ENCODE measurements at regions not wholly inside any gene's neighbourhood (a gene's known extent, or its start where the extent isn't known, plus 50 kb on each side); places are given as distances from the start of the nearest gene placed in this dataset.

DNA sequence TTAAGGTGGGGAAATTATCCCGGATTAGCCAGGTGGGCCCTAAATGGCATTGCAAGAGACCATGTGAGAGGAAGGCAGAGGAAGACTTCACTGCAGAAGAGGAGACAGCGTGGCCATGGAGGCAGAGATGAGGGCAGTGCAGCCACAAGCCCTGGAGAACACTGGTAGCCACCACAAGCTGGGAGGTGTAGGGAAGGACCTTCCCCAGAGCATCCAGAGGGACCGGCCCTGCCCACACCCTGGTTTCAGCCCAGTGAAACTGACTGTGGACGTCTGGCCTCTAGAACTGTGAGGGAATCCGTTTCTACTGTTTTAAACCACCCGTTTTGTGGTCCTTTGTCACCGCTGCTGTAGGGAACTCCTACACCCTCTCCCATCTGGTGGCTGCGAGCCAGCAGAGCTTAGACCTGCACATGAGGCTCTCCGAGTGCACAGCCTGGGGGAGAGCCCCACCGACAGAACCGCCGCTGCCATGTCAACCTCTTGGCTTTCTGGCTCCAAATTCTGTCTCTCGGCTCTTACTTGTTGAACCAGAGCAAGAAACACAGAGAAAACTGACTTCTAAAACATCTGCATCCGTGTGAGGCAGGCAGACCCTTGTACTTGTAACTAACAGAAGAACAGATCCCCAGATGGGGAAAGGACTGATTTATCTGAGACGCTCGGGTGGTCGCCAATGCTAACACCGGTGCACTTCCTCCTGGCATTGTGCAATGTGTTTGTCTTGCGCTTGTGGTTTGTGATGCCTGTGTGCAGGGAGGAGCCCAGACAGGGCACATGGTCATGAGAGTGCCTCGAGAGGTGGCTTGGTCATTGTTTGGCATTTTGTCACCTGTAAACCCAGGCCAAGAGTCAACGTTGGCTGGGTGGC is 90.8 kb upstream of the TMPRSS2 start:
- no peaks in the 10 kb centered on the region for H3K9me3 Mint-ChIP-seq
- peaks cover 21% of the 10 kb centered on the region for H3K27me3 Mint-ChIP-seq
- no peak overlapping the region for H3K27ac Mint-ChIP-seq
- no peaks in the 10 kb centered on the region for H3K4me1 Mint-ChIP-seq
- CTCF ChIA-PET, result no interaction called here
- no peak for DNase-seq
- no peak overlapping the region for H3K4me3 Mint-ChIP-seq
- no peaks in the 10 kb centered on the region for H3K36me3 Mint-ChIP-seq

- no peak for DNase-seq
- H3K4me3 Mint-ChIP-seq, result no peak overlapping the region
- no peaks in the 10 kb centered on the region for H3K36me3 Mint-ChIP-seq
- CTCF ChIA-PET, result no interaction called here
- H3K4me1 Mint-ChIP-seq, result no peaks in the 10 kb centered on the region
- no peaks in the 10 kb centered on the region for H3K9me3 Mint-ChIP-seq
- no peak overlapping the region for H3K27ac Mint-ChIP-seq
- peaks cover 21% of the 10 kb centered on the region for H3K27me3 Mint-ChIP-seq
Observed at GRCh38 chr21:41597811-41598231, 89.9 kb upstream of the TMPRSS2 start.

GRCh38 chr21:41597227-41597626 is 89.3 kb upstream of the TMPRSS2 start:
- H3K36me3 Mint-ChIP-seq, result no peaks in the 10 kb centered on the region
- H3K27me3 Mint-ChIP-seq, result peaks cover 21% of the 10 kb centered on the region
- H3K27ac Mint-ChIP-seq, result no peak overlapping the region
- no peak for DNase-seq
- H3K4me1 Mint-ChIP-seq, result no peaks in the 10 kb centered on the region
- CTCF ChIA-PET, result no interaction called here
- no peaks in the 10 kb centered on the region for H3K9me3 Mint-ChIP-seq
- no peak overlapping the region for H3K4me3 Mint-ChIP-seq

- Mint-ChIP-seq H3K4me1 (no peaks in the 10 kb centered on the region), H3K27ac (no peak overlapping the region), H3K36me3 (no peaks in the 10 kb centered on the region), H3K27me3 (peaks cover 21% of the 10 kb centered on the region), H3K9me3 (no peaks in the 10 kb centered on the region), H3K4me3 (no peak overlapping the region)
- no peak for DNase-seq
- CTCF ChIA-PET, result no interaction called here
Observed at GRCh38 chr21:41596241-41596925, 88.4 kb upstream of the TMPRSS2 start.

DNA sequence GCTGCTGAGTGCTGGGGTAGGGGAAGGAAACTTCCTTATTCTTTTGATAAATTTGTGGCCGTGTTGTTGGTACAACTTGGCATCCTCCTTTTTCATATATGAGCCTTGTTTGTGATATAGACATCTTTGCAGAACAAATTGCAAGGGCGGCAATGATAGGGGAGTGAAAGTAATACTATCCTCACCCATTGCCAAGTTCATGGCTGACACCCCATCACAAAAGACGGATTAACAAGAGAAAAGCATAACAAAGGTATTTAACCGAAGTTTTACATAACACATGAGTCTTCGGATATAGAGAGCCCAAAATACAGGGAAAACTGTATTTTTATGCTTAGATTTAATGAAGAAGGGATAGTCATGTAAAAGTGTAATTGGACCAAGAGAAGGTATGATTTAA is 86.3 kb upstream of the TMPRSS2 start:
- H3K27ac Mint-ChIP-seq, result no peak overlapping the region
- H3K36me3 Mint-ChIP-seq, result no peaks in the 10 kb centered on the region
- CTCF ChIA-PET, result no interaction called here
- H3K4me3 Mint-ChIP-seq, result no peak overlapping the region
- no peaks in the 10 kb centered on the region for H3K4me1 Mint-ChIP-seq
- peaks cover 16% of the 10 kb centered on the region for H3K27me3 Mint-ChIP-seq
- no peak for DNase-seq
- H3K9me3 Mint-ChIP-seq, result no peaks in the 10 kb centered on the region

DNA sequence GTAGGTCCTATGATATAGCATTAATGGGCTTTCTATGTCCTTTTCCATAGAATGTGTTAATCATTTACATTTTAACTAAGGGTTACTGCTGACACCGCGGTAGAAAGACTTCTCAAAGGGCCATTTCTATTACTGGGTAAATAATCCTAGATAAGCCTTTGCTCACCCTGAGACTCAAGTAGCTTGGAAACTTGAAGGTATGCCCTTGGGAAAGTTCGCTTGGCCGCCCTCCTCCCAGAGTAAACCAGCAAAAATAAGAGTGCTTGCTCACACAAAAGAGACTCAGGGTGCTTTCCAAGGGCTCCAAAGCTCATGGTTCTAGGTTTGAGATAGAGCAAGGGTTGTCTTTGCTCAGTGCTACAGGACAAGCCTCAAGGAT is 85.8 kb upstream of the TMPRSS2 start:
- Mint-ChIP-seq H3K4me3 (no peak overlapping the region), H3K27ac (no peak overlapping the region), H3K27me3 (peaks cover 13% of the 10 kb centered on the region), H3K4me1 (no peaks in the 10 kb centered on the region), H3K9me3 (no peaks in the 10 kb centered on the region), H3K36me3 (no peaks in the 10 kb centered on the region)
- DNase-seq, result no peak
- CTCF ChIA-PET, result no interaction called here

GRCh38 chr21:41593051-41593759 is 85.2 kb upstream of the TMPRSS2 start:
- DNase-seq, result no peak
- Mint-ChIP-seq H3K27me3 (peaks cover 8% of the 10 kb centered on the region), H3K27ac (no peak overlapping the region), H3K36me3 (no peaks in the 10 kb centered on the region), H3K4me3 (no peak overlapping the region), H3K9me3 (no peaks in the 10 kb centered on the region), H3K4me1 (no peaks in the 10 kb centered on the region)
- CTCF ChIA-PET, result no interaction called here

- CTCF ChIA-PET, result interaction anchor here (1.7 kb wide), 1 partner anchor 307 kb away, joined by 3 read pairs; no protein-coding TSS in a partner anchor
- Mint-ChIP-seq H3K4me3 (no peak overlapping the region), H3K9me3 (no peaks in the 10 kb centered on the region), H3K27ac (no peak overlapping the region), H3K4me1 (no peaks in the 10 kb centered on the region), H3K36me3 (no peaks in the 10 kb centered on the region), H3K27me3 (peaks cover 4% of the 10 kb centered on the region)
- DNase-seq, result no peak
Observed at GRCh38 chr21:41589620-41590175, 81.7 kb upstream of the TMPRSS2 start.

DNA sequence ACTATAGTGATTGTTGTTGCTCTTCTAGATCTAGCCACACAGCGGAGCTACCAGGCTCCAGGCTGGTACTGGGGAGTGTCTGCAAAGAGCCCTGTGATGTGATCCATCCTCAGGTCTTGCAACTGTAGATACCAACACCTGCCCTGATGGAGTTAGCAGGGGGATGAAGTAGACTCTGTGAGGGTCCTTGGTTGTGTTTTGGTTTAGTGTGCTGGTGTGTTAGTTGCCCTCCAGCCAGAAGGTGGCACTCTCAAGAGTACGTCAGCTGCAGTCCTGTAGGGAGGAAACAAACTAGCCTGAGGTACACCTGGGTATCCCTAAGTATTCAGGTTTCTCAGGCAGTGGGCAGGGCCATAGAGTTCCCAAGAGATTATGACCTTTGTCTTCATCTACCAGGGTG is 81.2 kb upstream of the TMPRSS2 start:
- Mint-ChIP-seq H3K27ac (no peak overlapping the region), H3K4me1 (no peaks in the 10 kb centered on the region), H3K9me3 (no peaks in the 10 kb centered on the region), H3K36me3 (no peaks in the 10 kb centered on the region), H3K4me3 (no peak overlapping the region), H3K27me3 (peaks cover 4% of the 10 kb centered on the region)
- CTCF ChIA-PET, result interaction anchor here (1.7 kb wide), 1 partner anchor 306 kb away, joined by 3 read pairs; no protein-coding TSS in a partner anchor
- no peak for DNase-seq

GRCh38 chr21:41585199-41585994 is 77.4 kb upstream of the TMPRSS2 start:
- Mint-ChIP-seq H3K36me3 (no peaks in the 10 kb centered on the region), H3K27ac (no peak overlapping the region), H3K4me3 (no peak overlapping the region), H3K9me3 (no peaks in the 10 kb centered on the region), H3K27me3 (peaks cover 7% of the 10 kb centered on the region), H3K4me1 (no peaks in the 10 kb centered on the region)
- CTCF ChIA-PET, result no interaction called here
- DNase-seq, result no peak

- no peaks in the 10 kb centered on the region for H3K4me1 Mint-ChIP-seq
- H3K27ac Mint-ChIP-seq, result no peak overlapping the region
- CTCF ChIA-PET, result no interaction called here
- H3K36me3 Mint-ChIP-seq, result no peaks in the 10 kb centered on the region
- H3K27me3 Mint-ChIP-seq, result peaks cover 12% of the 10 kb centered on the region
- no peak overlapping the region for H3K4me3 Mint-ChIP-seq
- H3K9me3 Mint-ChIP-seq, result no peaks in the 10 kb centered on the region
- DNase-seq, result no peak
Observed at GRCh38 chr21:41584603-41585176, 76.7 kb upstream of the TMPRSS2 start.

- H3K36me3 Mint-ChIP-seq, result no peaks in the 10 kb centered on the region
- no peaks in the 10 kb centered on the region for H3K4me1 Mint-ChIP-seq
- no peak for DNase-seq
- no peak overlapping the region for H3K27ac Mint-ChIP-seq
- CTCF ChIA-PET, result no interaction called here
- no peaks in the 10 kb centered on the region for H3K9me3 Mint-ChIP-seq
- H3K4me3 Mint-ChIP-seq, result no peak overlapping the region
- peaks cover 12% of the 10 kb centered on the region for H3K27me3 Mint-ChIP-seq
Observed at GRCh38 chr21:41583274-41583790, 75.4 kb upstream of the TMPRSS2 start.

DNA sequence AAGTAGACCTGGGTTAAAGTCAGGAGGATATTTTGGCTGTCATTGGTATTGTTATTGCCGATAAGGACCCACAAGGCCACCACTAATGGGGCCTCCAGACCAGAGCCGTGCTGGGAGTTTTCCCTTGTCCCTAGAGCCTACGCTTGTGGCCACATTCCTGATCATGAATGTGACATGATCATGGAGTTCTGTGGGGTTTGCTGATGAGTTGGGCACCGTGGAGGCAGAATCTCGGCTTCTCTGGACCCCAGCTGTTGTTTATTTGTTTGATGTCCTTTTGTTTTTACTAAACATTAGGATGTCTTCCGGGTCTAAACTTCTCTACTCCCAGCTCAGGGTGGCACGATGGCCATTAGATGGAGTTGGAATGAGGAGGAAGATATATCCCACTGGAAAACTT is 74.9 kb upstream of the TMPRSS2 start:
- DNase-seq, result no peak
- Mint-ChIP-seq H3K27ac (no peak overlapping the region), H3K9me3 (peaks cover 3% of the 10 kb centered on the region), H3K36me3 (no peaks in the 10 kb centered on the region), H3K4me1 (no peaks in the 10 kb centered on the region), H3K27me3 (peaks cover 12% of the 10 kb centered on the region), H3K4me3 (no peak overlapping the region)
- CTCF ChIA-PET, result no interaction called here

Data from activated naive CD4-positive, alpha-beta T cell treated with anti-CD3 and anti-CD28 coated beads, Interleukin-2, amount 10 ng/mL, durations not matched to agents 7 days and 5 days (primary cell).